Mucosa of gallbladder (tissue), 1 donor: ENCODE measurements at regions not wholly inside any gene's neighbourhood (a gene's known extent, or its start where the extent isn't known, plus 50 kb on each side); places are given as distances from the start of the nearest gene placed in this dataset.
"Not testable (repeated sequence)": the region's sequence is repeated elsewhere in the genome, so short reads cannot be mapped to it uniquely, and the experiment has no call there.

Source experiments
- DNase-seq: peaks from one replicate; pipeline ENCODE4 v3.0.0-alpha.2; 2020; ENCODE audit warnings: low spot score
- donor health status: DM: no; HTN: no; CAD: no.

DNA sequence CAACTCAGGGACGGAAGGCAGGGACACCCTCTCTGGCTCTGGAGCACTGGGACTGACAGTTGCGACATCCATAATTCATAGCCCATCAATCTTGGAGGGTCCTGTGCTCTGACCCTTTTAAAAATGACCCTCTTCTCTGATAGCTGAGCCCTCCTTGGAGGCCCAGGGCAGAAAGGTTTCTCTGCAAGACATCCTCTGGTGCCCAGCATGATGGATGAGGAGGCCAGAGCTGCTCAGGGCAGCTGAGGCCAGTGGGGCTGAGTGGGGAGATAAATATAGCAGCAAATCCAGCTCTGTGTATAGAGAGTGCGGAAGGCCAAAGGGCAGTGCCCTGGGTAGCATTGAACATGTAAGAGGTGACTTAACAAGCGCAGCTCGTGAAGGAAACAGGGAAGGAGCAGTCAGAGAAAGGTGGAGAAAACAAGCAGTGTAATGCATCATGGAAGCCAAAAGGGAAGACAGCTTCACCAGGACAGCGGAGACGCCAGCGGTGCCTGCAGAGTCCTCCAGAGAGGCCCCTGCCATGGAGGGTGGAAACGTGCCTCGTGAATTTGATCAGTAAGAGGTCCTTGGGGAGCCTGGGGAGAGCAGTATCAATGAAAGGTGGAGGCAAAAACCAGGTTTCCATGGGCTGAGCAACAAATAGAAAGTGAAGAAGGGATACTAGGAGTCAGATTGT, 50.4 kb upstream of the FMOD start:
- DNase-seq: no peak

DNA sequence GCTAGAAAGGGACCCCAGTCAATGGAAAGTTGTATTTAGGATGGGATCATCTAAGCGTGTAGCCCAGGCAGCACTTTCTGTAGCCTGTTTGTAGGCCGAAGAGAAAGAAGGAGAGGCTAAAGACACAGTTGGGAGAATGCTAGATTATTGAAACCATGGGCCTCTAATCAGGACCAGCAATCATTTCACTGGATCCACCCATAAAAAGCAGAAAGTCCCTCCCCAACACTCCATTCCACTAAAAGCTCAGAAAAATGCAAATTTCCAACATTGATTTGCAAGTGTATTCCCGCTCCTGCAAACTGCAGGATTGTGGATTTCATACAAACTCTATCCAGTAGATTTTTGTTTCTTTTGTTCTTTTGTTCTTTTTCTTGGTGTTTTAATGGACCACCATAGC, 51.2 kb upstream of the FMOD start:
- no peak for DNase-seq

GRCh38 chr1:203402629-203403337, 51.9 kb upstream of the FMOD start:
- no peak for DNase-seq

- no peak for DNase-seq
Measured at GRCh38 chr1:203403586-203403985, 52.7 kb upstream of the FMOD start.

- DNase-seq: no peak
Measured at GRCh38 chr1:203404546-203404945, 53.6 kb upstream of the FMOD start.

DNA sequence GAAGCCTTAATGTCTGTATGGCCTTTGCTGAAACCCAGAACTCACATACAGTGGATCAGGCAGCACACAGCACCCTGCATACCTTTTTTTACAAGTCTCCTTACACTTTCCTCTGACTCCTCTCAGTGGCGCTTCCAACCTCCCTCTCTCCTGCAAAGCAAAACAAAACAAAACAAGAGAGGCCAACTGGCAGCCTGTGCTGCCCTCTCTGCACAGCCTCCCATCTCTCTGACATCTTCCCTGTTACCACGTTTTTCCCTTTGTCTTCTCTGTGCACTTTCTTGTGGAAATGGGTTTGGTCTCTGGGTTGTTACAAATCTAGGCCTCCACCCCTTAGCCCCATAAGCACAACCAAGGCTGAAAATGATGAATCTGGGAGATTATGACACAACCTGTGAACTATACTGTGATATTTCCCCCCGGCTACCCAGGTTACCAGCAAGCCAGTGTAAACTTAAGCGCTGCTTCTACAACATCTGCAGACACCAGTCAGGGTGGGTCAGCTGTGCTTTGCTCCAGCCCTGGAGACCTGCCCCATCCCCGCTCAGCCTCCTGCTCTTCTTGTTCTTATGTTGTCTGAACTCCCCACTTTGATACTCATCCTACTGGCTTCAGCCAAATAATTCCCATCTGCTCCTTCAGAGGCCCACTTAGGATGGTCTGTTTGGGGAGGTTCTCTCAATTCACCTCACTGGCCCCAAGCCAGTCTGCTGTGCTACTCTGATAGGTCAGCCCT, 54.9 kb upstream of the FMOD start:
- no peak for DNase-seq

- DNase-seq: peak; percentile 53
Measured at GRCh38 chr1:203406446-203407045, 55.6 kb upstream of the FMOD start.

GRCh38 chr1:203407296-203407695, 56.4 kb upstream of the FMOD start:
- no peak for DNase-seq

DNA sequence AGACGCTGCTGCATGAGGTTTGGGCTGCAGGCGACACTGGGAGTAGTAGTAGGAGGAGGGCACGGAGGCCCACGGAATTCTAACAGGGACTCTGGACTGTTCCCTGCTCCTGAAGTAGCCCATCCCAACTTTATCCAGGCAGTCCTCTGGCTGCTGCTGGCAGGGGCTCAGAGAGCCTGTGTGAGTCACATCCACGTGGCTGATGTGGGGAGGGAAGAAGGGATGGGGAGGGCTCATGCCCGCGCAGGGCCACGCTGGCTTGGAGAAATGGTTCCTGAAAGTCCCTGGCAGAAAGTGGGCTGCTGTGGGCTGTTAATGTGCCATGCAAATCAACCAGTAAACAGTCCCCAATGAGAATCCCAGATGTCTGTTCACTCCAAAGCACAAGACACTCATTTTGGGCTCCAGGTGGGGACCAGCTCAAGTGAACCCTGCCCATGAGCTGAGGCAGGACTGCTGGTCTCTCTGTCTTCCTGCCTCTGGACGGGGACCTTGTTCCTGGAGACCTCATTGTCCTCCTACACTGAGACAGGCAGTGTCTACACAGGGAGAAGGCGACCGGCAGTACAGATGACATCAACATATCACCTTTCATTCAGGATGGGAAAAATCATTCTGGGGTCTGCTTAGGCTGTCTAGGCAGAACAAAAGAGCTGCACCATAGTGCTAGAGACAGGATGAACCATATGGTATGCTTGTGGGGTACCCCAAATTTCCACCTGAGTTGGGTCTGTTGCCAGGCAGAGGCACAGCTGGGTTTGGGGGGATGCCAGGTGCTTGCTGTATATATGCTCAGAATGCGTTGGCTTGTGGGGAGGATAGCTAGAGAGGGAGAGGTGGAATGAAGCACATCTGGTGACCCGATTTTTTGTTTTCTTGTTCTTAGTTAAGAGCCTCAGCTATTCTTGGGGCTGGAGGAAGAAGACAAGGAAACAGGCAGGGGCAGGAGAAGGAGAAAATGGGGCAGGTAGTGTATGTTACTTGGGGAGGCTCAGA, 57.9 kb upstream of the FMOD start:
- DNase-seq: peak; percentile 85

DNA sequence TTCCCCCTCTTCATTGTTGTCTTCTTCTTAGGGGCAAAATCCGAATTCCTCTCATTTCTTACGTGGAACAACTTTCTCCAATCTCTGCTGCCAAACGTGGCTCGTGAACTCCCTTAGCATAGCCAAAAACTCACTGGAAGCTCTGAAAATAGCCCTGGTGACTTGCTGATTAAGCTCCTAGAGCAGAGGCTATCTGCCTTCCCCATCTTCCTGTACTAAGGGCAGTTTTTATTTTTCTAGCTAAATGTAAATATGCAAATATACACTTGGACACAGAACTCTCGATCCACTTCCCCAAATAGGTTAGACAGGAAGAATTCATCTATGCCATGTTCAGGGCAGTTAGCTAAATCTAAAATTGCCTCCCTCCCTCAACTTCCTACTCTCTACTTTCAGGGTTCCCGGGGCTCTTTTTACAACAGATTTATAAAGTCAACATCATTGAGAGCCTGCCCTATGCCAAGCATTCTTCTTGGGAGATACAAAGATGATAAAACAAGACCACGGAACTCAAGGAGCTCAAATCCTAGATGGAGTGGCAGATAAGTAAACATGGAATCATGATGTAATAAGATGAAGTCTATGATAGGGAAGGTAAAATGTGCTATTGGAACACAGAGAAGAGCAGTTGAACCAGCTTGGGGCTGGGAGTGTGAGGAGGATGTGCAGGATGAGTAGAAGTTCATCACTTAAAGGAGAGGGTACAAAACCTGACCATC, 59.4 kb upstream of the FMOD start:
- DNase-seq: no peak

GRCh38 chr1:203411431-203411830, 60.5 kb upstream of the FMOD start:
- not testable (repeated sequence) for DNase-seq

DNA sequence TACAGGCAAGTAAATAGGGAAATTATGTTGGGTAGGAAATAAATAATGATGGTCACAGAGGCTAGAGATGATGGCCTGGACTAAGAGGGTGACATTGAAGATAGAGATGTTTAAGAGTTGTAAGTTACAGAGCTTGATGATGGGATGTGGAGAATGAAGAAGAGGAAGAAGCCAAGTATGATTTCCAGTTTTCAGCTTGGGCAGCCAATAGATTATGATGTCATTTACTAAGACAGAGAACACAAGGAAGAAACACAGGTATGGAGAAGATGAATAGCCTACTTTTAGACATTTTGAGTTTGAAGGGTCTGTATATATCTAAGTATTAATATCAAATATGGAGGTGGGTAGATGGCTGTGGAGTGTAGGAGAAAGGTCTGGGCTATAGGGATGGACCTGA, 56.0 kb upstream of the PRELP start:
- no peak for DNase-seq

- no peak for DNase-seq
Measured at GRCh38 chr1:203420263-203420662, 55.3 kb upstream of the PRELP start.

GRCh38 chr1:203421246-203421645, 54.4 kb upstream of the PRELP start:
- DNase-seq: no peak

DNA sequence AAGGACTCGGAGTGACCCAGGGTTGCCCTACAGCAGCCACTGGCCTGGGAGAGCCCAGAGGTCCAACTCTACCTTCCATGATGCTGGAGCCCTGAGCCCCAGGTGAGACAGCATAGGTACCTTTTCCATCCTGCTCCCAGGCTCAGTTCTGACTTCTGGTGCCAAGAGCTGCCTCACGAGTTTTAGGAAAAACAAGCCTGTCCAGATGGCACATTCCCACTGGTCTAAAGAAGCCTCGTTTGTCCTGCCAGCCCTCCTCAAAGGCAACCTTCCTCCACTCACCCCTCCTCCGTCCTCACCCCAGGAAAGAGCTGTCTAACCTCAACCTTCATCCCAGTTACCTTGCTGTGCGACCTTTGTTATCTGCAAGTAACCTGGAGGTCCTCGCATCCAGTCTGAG, 53.5 kb upstream of the PRELP start:
- no peak for DNase-seq

- no peak for DNase-seq
Measured at GRCh38 chr1:203422656-203423055, 53.0 kb upstream of the PRELP start.

GRCh38 chr1:203424285-203424684, 51.3 kb upstream of the PRELP start:
- no peak for DNase-seq

GRCh38 chr1:203424861-203425662, 50.5 kb upstream of the PRELP start:
- DNase-seq: no peak

DNA sequence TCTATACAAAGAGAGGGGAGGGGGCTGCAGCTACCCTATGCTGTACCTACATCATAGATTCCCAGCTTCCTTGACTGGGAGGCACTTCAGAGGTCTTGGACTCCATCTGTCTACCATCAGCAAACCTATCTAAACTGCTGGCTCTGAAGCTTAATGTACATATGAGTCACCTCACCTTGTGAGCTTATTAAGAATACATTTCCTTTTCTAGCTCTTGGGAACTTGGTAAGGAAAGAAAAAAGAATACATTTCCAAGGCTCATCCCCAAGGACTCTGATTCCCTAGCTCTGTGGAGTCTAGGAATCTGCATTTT, 50.0 kb upstream of the PRELP start:
- no peak for DNase-seq
